ENCODE measurements at regions not wholly inside any gene's neighbourhood (a gene's known extent, or its start where the extent isn't known, plus 50 kb on each side); places are given as distances from the start of the nearest gene placed in this dataset.

DNA sequence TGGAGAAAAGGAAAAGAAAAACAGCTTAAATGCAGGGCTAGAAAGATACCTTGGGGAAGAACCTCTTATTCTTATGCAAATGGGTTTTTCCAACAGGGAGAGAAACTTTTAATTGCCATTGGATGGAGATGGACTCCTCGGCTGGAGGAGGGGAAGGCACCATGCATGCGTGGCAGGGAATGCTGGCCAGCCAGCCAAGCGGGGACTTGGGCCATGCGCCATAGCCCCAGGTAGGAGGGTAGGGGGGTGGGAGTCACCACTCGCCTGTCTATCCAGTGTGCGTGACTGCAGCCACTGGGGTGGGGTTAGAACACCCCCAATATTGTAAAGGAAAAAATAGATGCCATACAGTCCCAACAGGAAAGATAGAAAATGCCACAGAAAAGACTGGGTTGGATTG lies 119.9 kb upstream of the ELAVL2 start:
- intact Hi-C loops (cut with micrococcal nuclease; ENCODE audit: unreplicated experiment) (no loop called here), in situ Hi-C loops (cut with HindIII; ENCODE audit: extremely low pct_ligation_motif_present, low pct_unique_long_range_greater_than_20kb) (no loop called here)
- POLR2A ChIA-PET, result no interaction called here
- H3K36me3 ChIP-seq (replicated peaks in 1 of 2; ENCODE audit: control insufficient read depth in 1 of 2, insufficient read depth in 2 of 2, low read length in 2 of 2), result no peaks in the 10 kb centered on the region
- peaks cover 84% of the 10 kb centered on the region for H3K9me3 ChIP-seq (ENCODE audit: low read length)
- no peaks in the 10 kb centered on the region for H3K79me2 ChIP-seq (ENCODE audit: insufficient read depth, low read length)
- no peak overlapping the region for H3K27ac ChIP-seq (ENCODE audit: extremely low read length, insufficient read depth, low read length)
- ATAC-seq (no peak), DNase-seq (ENCODE audit: low spot score) (no peak), FAIRE-seq (no peak)
- no peak overlapping the region for H2AFZ ChIP-seq (ENCODE audit: low read length)
- no TSS peak for BruUV-seq (replicated peaks)
- 27% methylated on average over 6 of the region's 6 CpGs for WGBS (ENCODE audit: low lambda C conversion rate)
- TF ChIP-seq CTCF (CRISPR knock-in tag; IDR thresholded peaks at IDR 0.05) (no peak), NRL (CRISPR knock-in tag; IDR thresholded peaks at IDR 0.05; ENCODE audit: borderline replicate concordance) (no peak), SIN3A (IDR thresholded peaks at IDR 0.05; ENCODE audit: borderline replicate concordance, low read depth, low read length) (no peak)
- TF ChIP-seq, protein P1, sequence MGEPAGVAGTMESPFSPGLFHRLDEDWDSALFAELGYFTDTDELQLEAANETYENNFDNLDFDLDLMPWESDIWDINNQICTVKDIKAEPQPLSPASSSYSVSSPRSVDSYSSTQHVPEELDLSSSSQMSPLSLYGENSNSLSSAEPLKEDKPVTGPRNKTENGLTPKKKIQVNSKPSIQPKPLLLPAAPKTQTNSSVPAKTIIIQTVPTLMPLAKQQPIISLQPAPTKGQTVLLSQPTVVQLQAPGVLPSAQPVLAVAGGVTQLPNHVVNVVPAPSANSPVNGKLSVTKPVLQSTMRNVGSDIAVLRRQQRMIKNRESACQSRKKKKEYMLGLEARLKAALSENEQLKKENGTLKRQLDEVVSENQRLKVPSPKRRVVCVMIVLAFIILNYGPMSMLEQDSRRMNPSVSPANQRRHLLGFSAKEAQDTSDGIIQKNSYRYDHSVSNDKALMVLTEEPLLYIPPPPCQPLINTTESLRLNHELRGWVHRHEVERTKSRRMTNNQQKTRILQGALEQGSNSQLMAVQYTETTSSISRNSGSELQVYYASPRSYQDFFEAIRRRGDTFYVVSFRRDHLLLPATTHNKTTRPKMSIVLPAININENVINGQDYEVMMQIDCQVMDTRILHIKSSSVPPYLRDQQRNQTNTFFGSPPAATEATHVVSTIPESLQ (CRISPR knock-in tag; conservative IDR thresholded peaks at IDR 0.05), result no peak
- no peak overlapping the region for H3K4me2 ChIP-seq (ENCODE audit: low read depth, low read length)
- H3K4me3 ChIP-seq (replicated peaks in 1 of 3; ENCODE audit: insufficient read depth in 1 of 3, low read depth in 2 of 3, low read length in 3 of 3), result no peak overlapping the region
- CTCF ChIA-PET (ENCODE audit: low intra/inter-chr PET ratio, low total read pairs), result no interaction called here
- no peaks in the 10 kb centered on the region for H4K20me1 ChIP-seq (ENCODE audit: insufficient read depth, low read length)
- H3K9ac ChIP-seq (ENCODE audit: insufficient read depth, low read depth, low read length), result no peak overlapping the region
- no peaks in the 10 kb centered on the region for H3K4me1 ChIP-seq (ENCODE audit: insufficient read depth, low read length)
- no peaks in the 10 kb centered on the region for H3K27me3 ChIP-seq (ENCODE audit: control insufficient read depth in 1 of 2, insufficient read depth in 2 of 2, low read length in 2 of 2)

- H3K9me3 ChIP-seq (ENCODE audit: low read length), result peaks cover 78% of the 10 kb centered on the region
- H3K4me1 ChIP-seq (ENCODE audit: insufficient read depth, low read length), result no peaks in the 10 kb centered on the region
- no peak overlapping the region for H3K9ac ChIP-seq (ENCODE audit: insufficient read depth, low read depth, low read length)
- no peak overlapping the region for H3K4me2 ChIP-seq (ENCODE audit: low read depth, low read length)
- H3K36me3 ChIP-seq (replicated peaks in 1 of 2; ENCODE audit: control insufficient read depth in 1 of 2, insufficient read depth in 2 of 2, low read length in 2 of 2), result no peaks in the 10 kb centered on the region
- no peak overlapping the region for H2AFZ ChIP-seq (ENCODE audit: low read length)
- BruUV-seq (replicated peaks), result no TSS peak
- intact Hi-C loops (cut with micrococcal nuclease; ENCODE audit: unreplicated experiment) (no loop called here), in situ Hi-C loops (cut with HindIII; ENCODE audit: extremely low pct_ligation_motif_present, low pct_unique_long_range_greater_than_20kb) (no loop called here)
- WGBS (ENCODE audit: low lambda C conversion rate), result 3% methylated on average over 3 of the region's 3 CpGs
- TF ChIP-seq SMAD1 (CRISPR knock-in tag; IDR thresholded peaks at IDR 0.05; ENCODE audit: borderline replicate concordance, low read depth), result no peak
- TF ChIP-seq POLR2AphosphoS5 (IDR thresholded peaks at IDR 0.05; ENCODE audit: low read depth, low read length), result no peak
- no peak for TF ChIP-seq RELA (CRISPR knock-in tag; IDR thresholded peaks at IDR 0.05)
- TF ChIP-seq TRIM24 (CRISPR knock-in tag; IDR thresholded peaks at IDR 0.05), result no peak
- H3K27me3 ChIP-seq (ENCODE audit: control insufficient read depth in 1 of 2, insufficient read depth in 2 of 2, low read length in 2 of 2), result no peaks in the 10 kb centered on the region
- ChIA-PET CTCF (ENCODE audit: low intra/inter-chr PET ratio, low total read pairs) (no interaction called here), POLR2A (no interaction called here)
- DNase-seq (ENCODE audit: low spot score) (no peak), ATAC-seq (no peak), FAIRE-seq (no peak)
- no peak overlapping the region for H3K27ac ChIP-seq (ENCODE audit: extremely low read length, insufficient read depth, low read length)
- no peak overlapping the region for H3K4me3 ChIP-seq (replicated peaks in 1 of 3; ENCODE audit: insufficient read depth in 1 of 3, low read depth in 2 of 3, low read length in 3 of 3)
- H4K20me1 ChIP-seq (ENCODE audit: insufficient read depth, low read length), result no peaks in the 10 kb centered on the region
- no peaks in the 10 kb centered on the region for H3K79me2 ChIP-seq (ENCODE audit: insufficient read depth, low read length)
Observed at GRCh38 chr9:23941051-23941450, 115.0 kb upstream of the ELAVL2 start.
